NCI-H446 treated with DMSO at 0.1 percent for 48 hours (cell line): ENCODE measurements at regions not wholly inside any gene's neighbourhood (a gene's known extent, or its start where the extent isn't known, plus 50 kb on each side); places are given as distances from the start of the nearest gene placed in this dataset.

Experiments
- DNase-seq: peaks from one replicate; lab custom pipeline; 2025; lab: John Stamatoyannopoulos, UW

- no peak for DNase-seq
Measured at GRCh38 chr18:73787316-73787715, 360.3 kb downstream of the FBXO15 start.

GRCh38 chr18:73785300-73785699 is 362.3 kb downstream of the FBXO15 start:
- DNase-seq: no peak

GRCh38 chr18:73784853-73785252 is 362.8 kb downstream of the FBXO15 start:
- no peak for DNase-seq

- no peak for DNase-seq
Measured at GRCh38 chr18:73782405-73782804, 365.2 kb downstream of the FBXO15 start.

GRCh38 chr18:73780218-73780617 is 367.4 kb downstream of the FBXO15 start:
- no peak for DNase-seq

- DNase-seq: no peak
Measured at GRCh38 chr18:73778032-73778359, 369.6 kb downstream of the FBXO15 start.

GRCh38 chr18:73777356-73778031 is 370.1 kb downstream of the FBXO15 start:
- no peak for DNase-seq

- peak; percentile 48 for DNase-seq
Measured at GRCh38 chr18:73774811-73775509, 372.7 kb downstream of the FBXO15 start.

- no peak for DNase-seq
Measured at GRCh38 chr18:73768043-73768442, 379.6 kb downstream of the FBXO15 start.

- DNase-seq: no peak
Measured at GRCh38 chr18:73766910-73767515, 380.6 kb downstream of the FBXO15 start.

GRCh38 chr18:73758446-73758845 is 389.2 kb downstream of the FBXO15 start:
- DNase-seq: no peak

- no peak for DNase-seq
Measured at GRCh38 chr18:73756256-73757091, 391.2 kb downstream of the FBXO15 start.

GRCh38 chr18:73752965-73753364 is 394.7 kb downstream of the FBXO15 start:
- no peak for DNase-seq

- DNase-seq: no peak
Measured at GRCh38 chr18:73752546-73752945, 395.1 kb downstream of the FBXO15 start.

GRCh38 chr18:73750052-73750451 is 397.6 kb downstream of the FBXO15 start:
- DNase-seq: no peak

- no peak for DNase-seq
Measured at GRCh38 chr18:73749304-73749703, 398.3 kb downstream of the FBXO15 start.

GRCh38 chr18:73748731-73749130 is 398.9 kb downstream of the FBXO15 start:
- DNase-seq: no peak

- DNase-seq: no peak
Measured at GRCh38 chr18:73746101-73746500, 401.5 kb downstream of the FBXO15 start.

- no peak for DNase-seq
Measured at GRCh38 chr18:73742957-73743356, 404.7 kb downstream of the FBXO15 start.

- DNase-seq: no peak
Measured at GRCh38 chr18:73741946-73742345, 405.7 kb downstream of the FBXO15 start.

- DNase-seq: no peak
Measured at GRCh38 chr18:73739098-73739497, 408.5 kb downstream of the FBXO15 start.

- no peak for DNase-seq
Measured at GRCh38 chr18:73737990-73738389, 409.6 kb downstream of the FBXO15 start.

- DNase-seq: no peak
Measured at GRCh38 chr18:73735836-73736235, 411.8 kb downstream of the FBXO15 start.
